Thoracic aorta (tissue), 2 donors: ENCODE measurements at regions not wholly inside any gene's neighbourhood (a gene's known extent, or its start where the extent isn't known, plus 50 kb on each side); places are given as distances from the start of the nearest gene placed in this dataset.

Source experiments
- ATAC-seq: fragments of 150-250 bp; one replicate; pipeline ENCODE4 v1.8.0; 2017; ENCODE audit warnings: low read depth; ENCODE audit not compliant: insufficient number of reproducible peaks, low FRiP score
- DNase-seq: peaks from one replicate; pipeline ENCODE4 v3.0.0-alpha.2; 2020; ENCODE audit warnings: low spot score
- H3K27ac ChIP-seq, 2 donors: fragments of 200-600 bp; sonication (generic); 1 replicate in 1 of 2; 2 replicates in 1 of 2; pipeline ENCODE4 v1.5.1; 2016; ENCODE audit warnings: mild to moderate bottlenecking in 2 of 2, moderate library complexity in 2 of 2
- H3K27me3 ChIP-seq: fragments of 200-600 bp; sonication (generic); replicated peaks from 2 replicates; pipeline ENCODE4 v1.6.0; 2016; ENCODE audit warnings: mild to moderate bottlenecking; ENCODE audit not compliant: insufficient read depth
- H3K36me3 ChIP-seq: fragments of 200-600 bp; sonication (generic); one replicate; pipeline ENCODE4 v1.5.1; 2016
- H3K4me1 ChIP-seq, 2 donors: fragments of 200-600 bp; sonication (generic); 1 replicate in 1 of 2; 2 replicates in 1 of 2; pipeline versions ENCODE4 v1.5.1 to v1.6.0; 2016; ENCODE audit warnings: low read depth in 2 of 2, mild to moderate bottlenecking in 1 of 2; ENCODE audit not compliant: control insufficient read depth in 1 of 2
- H3K4me3 ChIP-seq: fragments of 200-600 bp; sonication (generic); 2 replicates; pipeline ENCODE4 v1.5.1; 2016; ENCODE audit warnings: mild to moderate bottlenecking
- H3K9me3 ChIP-seq: fragments of 200-600 bp; sonication (generic); 2 replicates; pipeline ENCODE4 v1.5.1; 2016
- CTCF ChIP-seq: fragments of 200-600 bp; sonication (generic); IDR thresholded peaks from one replicate; pipeline ENCODE4 v1.5.1; 2019; ENCODE audit warnings: antibody characterized with exemption

- H3K27me3 ChIP-seq = no peaks in the 10 kb centered on the region
- H3K36me3 ChIP-seq = no peaks in the 10 kb centered on the region
- DNase-seq = no peak
- no peaks in the 10 kb centered on the region for H3K9me3 ChIP-seq
- no peak for ATAC-seq
- H3K27ac ChIP-seq = no peak overlapping the region
- H3K4me1 ChIP-seq = no peaks in the 10 kb centered on the region
- H3K4me3 ChIP-seq = no peak overlapping the region
- TF ChIP-seq CTCF = no peak
These were observed 739.4 kb upstream of the TENM3 start for GRCh38 chr4:181503687-181504390.

GRCh38 chr4:181504924-181505323 is 738.3 kb upstream of the TENM3 start:
- Histone ChIP-seq H3K4me3 (no peak overlapping the region), H3K4me1 (no peaks in the 10 kb centered on the region), H3K27me3 (no peaks in the 10 kb centered on the region), H3K36me3 (no peaks in the 10 kb centered on the region), H3K27ac (no peak overlapping the region), H3K9me3 (no peaks in the 10 kb centered on the region)
- no peak for TF ChIP-seq CTCF
- DNase-seq (no peak), ATAC-seq (no peak)

- Histone ChIP-seq H3K36me3 (no peaks in the 10 kb centered on the region), H3K27me3 (no peaks in the 10 kb centered on the region), H3K27ac (no peak overlapping the region), H3K4me3 (no peak overlapping the region), H3K9me3 (no peaks in the 10 kb centered on the region), H3K4me1 (no peaks in the 10 kb centered on the region)
- ATAC-seq (no peak), DNase-seq (no peak)
- no peak for TF ChIP-seq CTCF
These were observed 735.9 kb upstream of the TENM3 start for GRCh38 chr4:181507180-181507835.

- Histone ChIP-seq H3K27ac (no peak overlapping the region), H3K27me3 (no peaks in the 10 kb centered on the region), H3K9me3 (no peaks in the 10 kb centered on the region), H3K36me3 (no peaks in the 10 kb centered on the region), H3K4me1 (no peaks in the 10 kb centered on the region), H3K4me3 (no peak overlapping the region)
- DNase-seq (no peak), ATAC-seq (no peak)
- no peak for TF ChIP-seq CTCF
These were observed 735.3 kb upstream of the TENM3 start for GRCh38 chr4:181507938-181508337.

GRCh38 chr4:181508601-181509000 is 734.6 kb upstream of the TENM3 start:
- Histone ChIP-seq H3K4me1 (no peaks in the 10 kb centered on the region), H3K27me3 (no peaks in the 10 kb centered on the region), H3K9me3 (no peaks in the 10 kb centered on the region), H3K27ac (no peak overlapping the region), H3K36me3 (no peaks in the 10 kb centered on the region), H3K4me3 (no peak overlapping the region)
- ATAC-seq (no peak), DNase-seq (no peak)
- TF ChIP-seq CTCF = no peak
